Fibroblast of lung (primary cell): ENCODE measurements at regions not wholly inside any gene's neighbourhood (a gene's known extent, or its start where the extent isn't known, plus 50 kb on each side); places are given as distances from the start of the nearest gene placed in this dataset.

Experiments
- CTCF ChIP-seq, 2 donors: IDR thresholded peaks in 1 of 2; conservative IDR thresholded peaks in 1 of 2; 1 replicate in 1 of 2; 2 replicates in 1 of 2; pipeline ENCODE4 v1.5.1; 2011 to 2012; ENCODE audit warnings: low read length in 2 of 2, control low read depth in 1 of 2, inconsistent platforms in 1 of 2, low read depth in 1 of 2, mild to moderate bottlenecking in 1 of 2
- EZH2 ChIP-seq: IDR thresholded peaks from 2 replicates; pipeline ENCODE4 v1.5.1; 2012; ENCODE audit warnings: low read length, control low read depth, mild to moderate bottlenecking; ENCODE audit errors: missing control alignments

GRCh38 chr2:223668302-223668998 lies 66.3 kb upstream of the SCG2 start:
- no peak for TF ChIP-seq EZH2
- no peak for TF ChIP-seq CTCF (conservative IDR thresholded peaks at IDR 0.05 in 1 of 2, IDR thresholded peaks at IDR 0.05 in 1 of 2; ENCODE audit: low read depth in 1 of 2, low read length in 2 of 2)
